ENCODE measurements at regions not wholly inside any gene's neighbourhood (a gene's known extent, or its start where the extent isn't known, plus 50 kb on each side); places are given as distances from the start of the nearest gene placed in this dataset.

DNA sequence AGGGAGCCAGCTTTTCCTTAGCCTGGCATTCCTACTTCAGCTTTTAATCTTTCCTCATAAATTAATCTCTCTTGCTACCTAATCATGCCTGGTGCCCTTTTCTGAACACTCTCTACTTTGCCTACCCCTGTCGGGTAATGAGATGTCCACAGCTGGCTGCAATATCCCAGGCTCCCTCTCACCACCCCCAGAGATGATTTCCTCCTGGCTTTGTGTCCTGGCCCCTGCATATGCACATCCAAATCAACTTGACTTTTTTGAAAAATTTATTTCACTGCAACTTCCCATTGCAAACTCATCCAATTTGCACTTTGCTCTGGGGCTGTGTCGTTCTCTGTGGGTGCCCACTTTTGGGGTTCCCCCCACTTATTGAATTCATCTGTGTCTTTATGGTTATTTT, 218.1 kb upstream of the SKOR2 start:
- POLR2A ChIA-PET: no interaction called here
- H3K4me2 ChIP-seq: no peak overlapping the region
- no peak overlapping the region for H3K27ac ChIP-seq (ENCODE audit: low read depth in 2 of 2, low read length in 1 of 2)
- TF ChIP-seq TAF1 (IDR thresholded peaks at IDR 0.05; ENCODE audit: borderline replicate concordance, low read depth, low read length) (no peak), RFX5 (IDR thresholded peaks at IDR 0.05; ENCODE audit: low read length) (no peak), EP300 (IDR thresholded peaks at IDR 0.05; ENCODE audit: borderline replicate concordance in 1 of 2, low read depth in 1 of 2, low read length in 1 of 2) (no peak), CHD2 (IDR thresholded peaks at IDR 0.05; ENCODE audit: low read length, partially characterized antibody) (no peak), POLR2AphosphoS5 (IDR thresholded peaks at IDR 0.05; ENCODE audit: low read depth, low read length) (no peak), NRF1 (IDR thresholded peaks at IDR 0.05; ENCODE audit: low read depth, low read length) (no peak), FOSL2 (IDR thresholded peaks at IDR 0.05; ENCODE audit: borderline replicate concordance, low read depth) (no peak), GATA2 (CRISPR knock-in tag; IDR thresholded peaks at IDR 0.05) (no peak), USF2 (IDR thresholded peaks at IDR 0.05; ENCODE audit: borderline replicate concordance, low read depth, low read length) (no peak)
- TF ChIP-seq, protein P1, sequence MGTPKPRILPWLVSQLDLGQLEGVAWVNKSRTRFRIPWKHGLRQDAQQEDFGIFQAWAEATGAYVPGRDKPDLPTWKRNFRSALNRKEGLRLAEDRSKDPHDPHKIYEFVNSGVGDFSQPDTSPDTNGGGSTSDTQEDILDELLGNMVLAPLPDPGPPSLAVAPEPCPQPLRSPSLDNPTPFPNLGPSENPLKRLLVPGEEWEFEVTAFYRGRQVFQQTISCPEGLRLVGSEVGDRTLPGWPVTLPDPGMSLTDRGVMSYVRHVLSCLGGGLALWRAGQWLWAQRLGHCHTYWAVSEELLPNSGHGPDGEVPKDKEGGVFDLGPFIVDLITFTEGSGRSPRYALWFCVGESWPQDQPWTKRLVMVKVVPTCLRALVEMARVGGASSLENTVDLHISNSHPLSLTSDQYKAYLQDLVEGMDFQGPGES (IDR thresholded peaks at IDR 0.05; ENCODE audit: low read depth, low read length): no peak
- H3F3A ChIP-seq (replicated peaks; ENCODE audit: insufficient read depth): no peaks in the 10 kb centered on the region
- no peak overlapping the region for H3K9ac ChIP-seq
- H3K79me2 ChIP-seq (ENCODE audit: insufficient read depth): no peaks in the 10 kb centered on the region
- H3K36me3 ChIP-seq (replicated peaks in 1 of 2; ENCODE audit: control insufficient read depth in 1 of 2, insufficient read depth in 2 of 2, low read length in 1 of 2): no peaks in the 10 kb centered on the region
- H4K20me1 ChIP-seq (ENCODE audit: insufficient read depth): no peaks in the 10 kb centered on the region
- H3K9me3 ChIP-seq: no peaks in the 10 kb centered on the region
- no peaks in the 10 kb centered on the region for H3K27me3 ChIP-seq (ENCODE audit: insufficient read depth)
- no peaks in the 10 kb centered on the region for H3K4me1 ChIP-seq (ENCODE audit: control insufficient read depth in 1 of 2, insufficient read depth in 2 of 2, low read depth in 1 of 2, low read length in 1 of 2)
- no peak for DNase-seq
- no peak overlapping the region for H3K4me3 ChIP-seq (ENCODE audit: low read depth in 2 of 2, low read length in 1 of 2)
- CTCF ChIA-PET: no interaction called here
- WGBS (ENCODE audit: low lambda C conversion rate): 0% methylated on average over 2 of the region's 2 CpGs
- no peak overlapping the region for H2AFZ ChIP-seq (ENCODE audit: low read depth)
- H3K9me2 ChIP-seq: no peaks in the 10 kb centered on the region

- no peaks in the 10 kb centered on the region for H3K79me2 ChIP-seq (ENCODE audit: insufficient read depth)
- no peaks in the 10 kb centered on the region for H3K36me3 ChIP-seq (replicated peaks in 1 of 2; ENCODE audit: control insufficient read depth in 1 of 2, insufficient read depth in 2 of 2, low read length in 1 of 2)
- CTCF ChIA-PET: no interaction called here
- H3K27ac ChIP-seq (ENCODE audit: low read depth in 2 of 2, low read length in 1 of 2): no peak overlapping the region
- TF ChIP-seq TCF12 (IDR thresholded peaks at IDR 0.05) (no peak), ELF1 (IDR thresholded peaks at IDR 0.05) (no peak), SIN3A (IDR thresholded peaks at IDR 0.05; ENCODE audit: borderline replicate concordance, low read depth, low read length) (no peak)
- TF ChIP-seq, protein P2, sequence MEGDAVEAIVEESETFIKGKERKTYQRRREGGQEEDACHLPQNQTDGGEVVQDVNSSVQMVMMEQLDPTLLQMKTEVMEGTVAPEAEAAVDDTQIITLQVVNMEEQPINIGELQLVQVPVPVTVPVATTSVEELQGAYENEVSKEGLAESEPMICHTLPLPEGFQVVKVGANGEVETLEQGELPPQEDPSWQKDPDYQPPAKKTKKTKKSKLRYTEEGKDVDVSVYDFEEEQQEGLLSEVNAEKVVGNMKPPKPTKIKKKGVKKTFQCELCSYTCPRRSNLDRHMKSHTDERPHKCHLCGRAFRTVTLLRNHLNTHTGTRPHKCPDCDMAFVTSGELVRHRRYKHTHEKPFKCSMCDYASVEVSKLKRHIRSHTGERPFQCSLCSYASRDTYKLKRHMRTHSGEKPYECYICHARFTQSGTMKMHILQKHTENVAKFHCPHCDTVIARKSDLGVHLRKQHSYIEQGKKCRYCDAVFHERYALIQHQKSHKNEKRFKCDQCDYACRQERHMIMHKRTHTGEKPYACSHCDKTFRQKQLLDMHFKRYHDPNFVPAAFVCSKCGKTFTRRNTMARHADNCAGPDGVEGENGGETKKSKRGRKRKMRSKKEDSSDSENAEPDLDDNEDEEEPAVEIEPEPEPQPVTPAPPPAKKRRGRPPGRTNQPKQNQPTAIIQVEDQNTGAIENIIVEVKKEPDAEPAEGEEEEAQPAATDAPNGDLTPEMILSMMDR (IDR thresholded peaks at IDR 0.05): no peak
- no peaks in the 10 kb centered on the region for H3K9me3 ChIP-seq
- no peaks in the 10 kb centered on the region for H3F3A ChIP-seq (replicated peaks; ENCODE audit: insufficient read depth)
- no peak overlapping the region for H2AFZ ChIP-seq (ENCODE audit: low read depth)
- no peaks in the 10 kb centered on the region for H3K4me1 ChIP-seq (ENCODE audit: control insufficient read depth in 1 of 2, insufficient read depth in 2 of 2, low read depth in 1 of 2, low read length in 1 of 2)
- WGBS (ENCODE audit: low lambda C conversion rate): 42% methylated on average over 2 of the region's 2 CpGs
- no peaks in the 10 kb centered on the region for H3K9me2 ChIP-seq
- no peak overlapping the region for H3K4me2 ChIP-seq
- POLR2A ChIA-PET: no interaction called here
- no peak overlapping the region for H3K9ac ChIP-seq
- H4K20me1 ChIP-seq (ENCODE audit: insufficient read depth): no peaks in the 10 kb centered on the region
- DNase-seq: no peak
- no peaks in the 10 kb centered on the region for H3K27me3 ChIP-seq (ENCODE audit: insufficient read depth)
- H3K4me3 ChIP-seq (ENCODE audit: low read depth in 2 of 2, low read length in 1 of 2): no peak overlapping the region
Measured at GRCh38 chr18:47461977-47462376, 210.5 kb upstream of the SKOR2 start.

Data from SK-N-SH (cell line).